Omental fat pad (tissue), 3 donors: ENCODE measurements at regions not wholly inside any gene's neighbourhood (a gene's known extent, or its start where the extent isn't known, plus 50 kb on each side); places are given as distances from the start of the nearest gene placed in this dataset.

Source experiments
- ATAC-seq: fragments of 150-250 bp; one replicate; pipeline ENCODE4 v1.9.1; 2016; ENCODE audit warnings: mild to moderate bottlenecking, moderate library complexity; ENCODE audit not compliant: low FRiP score
- DNase-seq: peaks from one replicate; pipeline ENCODE4 v3.0.0-alpha.2; 2019; ENCODE audit warnings: low spot score
- CTCF ChIP-seq, 3 donors: fragments of 450-650 bp; IDR thresholded peaks; one replicate each; pipeline ENCODE4 v1.5.1; 2016 to 2017; ENCODE audit warnings: antibody characterized with exemption in 3 of 3, mild to moderate bottlenecking in 3 of 3, moderate library complexity in 2 of 3

DNA sequence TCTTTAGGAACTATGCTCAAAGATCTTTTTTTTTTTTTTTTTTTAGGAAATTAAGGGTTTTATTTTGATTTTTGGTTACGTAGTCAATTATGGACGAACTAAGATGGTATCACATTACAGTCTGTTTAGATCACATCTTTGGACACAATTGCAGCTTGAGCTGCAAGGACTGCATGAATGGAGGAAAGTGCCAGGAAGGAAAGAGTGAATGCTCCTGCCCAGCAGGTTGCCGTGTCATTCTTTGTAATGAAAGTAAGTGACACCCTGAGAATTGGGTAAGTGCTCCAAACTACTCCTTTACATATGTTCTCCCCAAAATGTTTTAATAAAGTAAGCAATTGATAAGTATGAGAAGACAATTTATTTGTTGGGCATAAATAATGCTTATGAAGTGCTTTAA is 716.5 kb upstream of the GOLIM4 start:
- TF ChIP-seq CTCF (IDR thresholded peaks at IDR 0.05) = no peak
- no peak for ATAC-seq
- no peak for DNase-seq

- no peak for DNase-seq
- no peak for ATAC-seq
- TF ChIP-seq CTCF (IDR thresholded peaks at IDR 0.05) = no peak
Observed at GRCh38 chr3:168808596-168808995, 712.9 kb upstream of the GOLIM4 start.

DNA sequence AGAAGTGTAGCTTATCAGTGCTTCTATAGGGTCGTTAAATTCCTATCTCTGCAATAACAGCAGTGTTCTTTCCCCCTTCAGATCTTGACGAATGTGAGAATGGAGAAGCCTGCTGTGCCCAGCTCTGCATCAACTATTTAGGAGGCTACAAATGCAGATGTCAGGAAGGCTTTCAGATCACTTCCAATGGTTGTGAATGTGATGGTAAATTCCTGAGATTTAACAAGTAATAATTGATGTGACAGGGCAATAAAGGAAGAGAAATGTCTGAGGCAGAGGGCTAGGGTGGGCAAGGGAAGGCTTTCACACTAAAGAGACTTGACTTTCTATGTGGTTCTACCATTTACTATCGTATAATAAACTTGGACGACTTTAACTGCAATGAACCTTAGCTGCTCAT is 711.7 kb upstream of the GOLIM4 start:
- ATAC-seq (no peak), DNase-seq (no peak)
- no peak for TF ChIP-seq CTCF (IDR thresholded peaks at IDR 0.05)

- no peak for ATAC-seq
- DNase-seq = no peak
- TF ChIP-seq CTCF (IDR thresholded peaks at IDR 0.05) = no peak
Observed at GRCh38 chr3:168806871-168807270, 711.1 kb upstream of the GOLIM4 start.

DNA sequence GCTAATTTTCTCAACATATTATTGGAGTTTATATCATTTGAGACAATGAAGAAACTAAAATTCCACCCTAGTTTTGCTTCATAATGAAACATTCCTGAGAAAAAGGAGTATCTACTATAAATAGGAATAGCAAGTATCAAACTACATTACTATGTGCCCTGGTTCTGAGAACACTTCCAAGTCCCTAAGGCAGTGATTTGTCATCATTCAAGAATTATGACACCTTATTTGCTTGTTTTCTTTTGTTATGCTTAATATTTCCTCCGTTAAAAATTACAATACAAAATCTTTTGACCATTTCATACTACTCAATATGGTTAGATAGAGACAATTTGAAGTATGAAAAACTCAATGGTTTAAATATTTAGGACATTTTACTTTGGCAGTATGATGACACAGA is 707.8 kb upstream of the GOLIM4 start:
- DNase-seq (no peak), ATAC-seq (no peak)
- TF ChIP-seq CTCF (IDR thresholded peaks at IDR 0.05) = no peak

- no peak for TF ChIP-seq CTCF (IDR thresholded peaks at IDR 0.05)
- ATAC-seq = no peak
- no peak for DNase-seq
Observed at GRCh38 chr3:168802766-168803165, 707.0 kb upstream of the GOLIM4 start.

- ATAC-seq (no peak), DNase-seq (no peak)
- TF ChIP-seq CTCF (IDR thresholded peaks at IDR 0.05) = no peak
Observed at GRCh38 chr3:168801794-168802193, 706.1 kb upstream of the GOLIM4 start.
